ENCODE measurements at regions not wholly inside any gene's neighbourhood (a gene's known extent, or its start where the extent isn't known, plus 50 kb on each side); places are given as distances from the start of the nearest gene placed in this dataset.

- TF ChIP-seq USF1 (IDR thresholded peaks at IDR 0.05) = no peak
- no peak for TF ChIP-seq TAF1 (IDR thresholded peaks at IDR 0.05; ENCODE audit: low read depth)
- TF ChIP-seq NFIC (IDR thresholded peaks at IDR 0.05) = no peak
- no peak for TF ChIP-seq EGR1 (IDR thresholded peaks at IDR 0.05)
- no peak for TF ChIP-seq REST (IDR thresholded peaks at IDR 0.05; ENCODE audit: low read depth)
These were observed 330.2 kb downstream of the DIPK2A start for GRCh38 chr3:144301863-144302262.

GRCh38 chr3:144307951-144308350, 336.3 kb downstream of the DIPK2A start:
- TF ChIP-seq CREB1 (IDR thresholded peaks at IDR 0.05; ENCODE audit: low read depth) (no peak), TCF12 (IDR thresholded peaks at IDR 0.05; ENCODE audit: low read depth) (no peak), TAF1 (IDR thresholded peaks at IDR 0.05; ENCODE audit: low read depth) (no peak), ZBTB7A (IDR thresholded peaks at IDR 0.05; ENCODE audit: low read depth) (no peak), REST (IDR thresholded peaks at IDR 0.05; ENCODE audit: low read depth) (no peak), MAX (IDR thresholded peaks at IDR 0.05) (no peak), EP300 (IDR thresholded peaks at IDR 0.05; ENCODE audit: borderline replicate concordance) (no peak), EGR1 (IDR thresholded peaks at IDR 0.05) (no peak), NFIC (IDR thresholded peaks at IDR 0.05) (no peak), USF1 (IDR thresholded peaks at IDR 0.05) (no peak)

GRCh38 chr3:144308396-144308795, 336.8 kb downstream of the DIPK2A start:
- no peak for TF ChIP-seq MAX (IDR thresholded peaks at IDR 0.05)
- TF ChIP-seq EP300 (IDR thresholded peaks at IDR 0.05; ENCODE audit: borderline replicate concordance) = no peak
- no peak for TF ChIP-seq EGR1 (IDR thresholded peaks at IDR 0.05)
- no peak for TF ChIP-seq YY1 (IDR thresholded peaks at IDR 0.05; ENCODE audit: low read depth)
- no peak for TF ChIP-seq FOXM1 (IDR thresholded peaks at IDR 0.05; ENCODE audit: borderline replicate concordance, low read depth)

- no peak for TF ChIP-seq NFIC (IDR thresholded peaks at IDR 0.05)
These were observed 341.1 kb downstream of the DIPK2A start for GRCh38 chr3:144312702-144313101.

- TF ChIP-seq USF1 (IDR thresholded peaks at IDR 0.05) = no peak
- no peak for TF ChIP-seq TCF12 (IDR thresholded peaks at IDR 0.05; ENCODE audit: low read depth)
- TF ChIP-seq EP300 (IDR thresholded peaks at IDR 0.05; ENCODE audit: borderline replicate concordance) = no peak
- no peak for TF ChIP-seq ZBTB7A (IDR thresholded peaks at IDR 0.05; ENCODE audit: low read depth)
- TF ChIP-seq CEBPB (IDR thresholded peaks at IDR 0.05) = no peak
- TF ChIP-seq NFIC (IDR thresholded peaks at IDR 0.05) = no peak
- TF ChIP-seq RAD21 (IDR thresholded peaks at IDR 0.05; ENCODE audit: low read depth) = no peak
- no peak for TF ChIP-seq EGR1 (IDR thresholded peaks at IDR 0.05)
- TF ChIP-seq YY1 (IDR thresholded peaks at IDR 0.05; ENCODE audit: low read depth) = no peak
- TF ChIP-seq REST (IDR thresholded peaks at IDR 0.05; ENCODE audit: low read depth) = no peak
These were observed 343.3 kb downstream of the DIPK2A start for GRCh38 chr3:144314946-144315345.
